Prostate gland (tissue), 2 donors: ENCODE measurements at regions not wholly inside any gene's neighbourhood (a gene's known extent, or its start where the extent isn't known, plus 50 kb on each side); places are given as distances from the start of the nearest gene placed in this dataset.

Experiments used
- DNase-seq: peaks from one replicate; pipeline ENCODE4 v3.0.0-alpha.2; 2019; ENCODE audit warnings: low spot score
- H3K27ac ChIP-seq, 2 donors: fragments of 200-600 bp; sonication (generic); 2 replicates each; pipeline ENCODE4 v1.5.1; 2017 to 2019
- H3K27me3 ChIP-seq: fragments of 200-600 bp; sonication (generic); replicated peaks from 2 replicates; pipeline ENCODE4 v1.5.1; 2019; ENCODE audit not compliant: insufficient read depth
- H3K36me3 ChIP-seq, 2 donors: fragments of 200-600 bp; sonication (generic); 1 replicate in 1 of 2; 2 replicates in 1 of 2; pipeline versions ENCODE4 v1.5.1 to v1.8.1; 2017 to 2019
- H3K4me1 ChIP-seq: fragments of 200-600 bp; sonication (generic); replicated peaks from 2 replicates; pipeline ENCODE4 v1.5.1; 2019
- H3K4me3 ChIP-seq, 2 donors: fragments of 200-600 bp; sonication (generic); 2 replicates each; pipeline ENCODE4 v1.5.1; 2017 to 2019
- H3K9me3 ChIP-seq: fragments of 200-600 bp; sonication (generic); 2 replicates; pipeline ENCODE4 v1.5.1; 2017
- CTCF ChIP-seq, 4 experiments: fragments of 200-600 bp in 2 of 4; fragments of 450-650 bp in 2 of 4; sonication (generic) in 2 of 4; IDR thresholded peaks; 1 replicate in 3 of 4; 2 replicates in 1 of 4; pipeline ENCODE4 v1.5.1; 2016 to 2019; ENCODE audit warnings: antibody characterized with exemption in 4 of 4, mild to moderate bottlenecking in 2 of 4, moderate library complexity in 2 of 4
- POLR2A ChIP-seq: fragments of 450-650 bp; IDR thresholded peaks from one replicate; pipeline ENCODE4 v1.6.1; 2016; ENCODE audit warnings: antibody characterized with exemption, mild to moderate bottlenecking
- POLR2AphosphoS5 ChIP-seq: sonication (generic); formaldehyde crosslinking; IDR thresholded peaks from one replicate; pipeline ENCODE4 v1.6.1; 2017; ENCODE audit warnings: antibody characterized with exemption
- WGBS: methylation state at CpG from one replicate; pipeline ENCODE4 v1.1.5; 2018; 5-methylcytosine and 5-hydroxymethylcytosine counted together
- intact Hi-C: fragments of 100-400 bp; cut with DNase I; formaldehyde crosslinking; loops from one replicate; pipeline ENCODE4 v1.14.2; 2022

GRCh38 chr3:177554895-177555759 is 357.8 kb upstream of the TBL1XR1 start:
- Histone ChIP-seq H3K27me3 (no peaks in the 10 kb centered on the region), H3K27ac (no peak overlapping the region), H3K36me3 (no peaks in the 10 kb centered on the region), H3K4me1 (no peaks in the 10 kb centered on the region), H3K9me3 (no peaks in the 10 kb centered on the region), H3K4me3 (no peak overlapping the region)
- 93% methylated on average over 2 of the region's 2 CpGs for WGBS
- DNase-seq = no peak
- TF ChIP-seq POLR2A = no peak
- TF ChIP-seq CTCF (IDR thresholded peaks at IDR 0.05) = no peak
- no peak for TF ChIP-seq POLR2AphosphoS5
- intact Hi-C loops = no loop called here

GRCh38 chr3:177557548-177557947 is 360.3 kb upstream of the TBL1XR1 start:
- TF ChIP-seq CTCF (IDR thresholded peaks at IDR 0.05) (no peak), POLR2AphosphoS5 (no peak), POLR2A (no peak)

GRCh38 chr3:177561365-177561764 is 364.1 kb upstream of the TBL1XR1 start:
- Histone ChIP-seq H3K4me1 (no peaks in the 10 kb centered on the region), H3K27ac (no peak overlapping the region), H3K27me3 (no peaks in the 10 kb centered on the region), H3K4me3 (no peak overlapping the region), H3K36me3 (no peaks in the 10 kb centered on the region), H3K9me3 (no peaks in the 10 kb centered on the region)
- no peak for DNase-seq
- WGBS = 96% methylated on average over 5 of the region's 5 CpGs
- TF ChIP-seq POLR2A (no peak), POLR2AphosphoS5 (no peak), CTCF (IDR thresholded peaks at IDR 0.05) (no peak)
- intact Hi-C loops = no loop called here

More at GRCh38 chr3:177557548-177557947, 360.3 kb upstream of the TBL1XR1 start:
- H3K4me3 ChIP-seq = no peak overlapping the region
- 63% methylated on average over 3 of the region's 3 CpGs for WGBS
- intact Hi-C loops = no loop called here
- H3K27ac ChIP-seq = no peak overlapping the region
- DNase-seq = no peak
- no peaks in the 10 kb centered on the region for H3K36me3 ChIP-seq
- no peaks in the 10 kb centered on the region for H3K27me3 ChIP-seq
- H3K4me1 ChIP-seq = no peaks in the 10 kb centered on the region
- no peaks in the 10 kb centered on the region for H3K9me3 ChIP-seq

- H3K9me3 ChIP-seq = no peaks in the 10 kb centered on the region
- WGBS = 90% methylated on average over 8 of the region's 8 CpGs
- no peak for DNase-seq
- no peaks in the 10 kb centered on the region for H3K36me3 ChIP-seq
- H3K4me1 ChIP-seq = no peaks in the 10 kb centered on the region
- H3K27ac ChIP-seq = no peak overlapping the region
- TF ChIP-seq CTCF (IDR thresholded peaks at IDR 0.05) = no peak
- no peak for TF ChIP-seq POLR2AphosphoS5
- no peak for TF ChIP-seq POLR2A
- H3K27me3 ChIP-seq = no peaks in the 10 kb centered on the region
- intact Hi-C loops = no loop called here
- H3K4me3 ChIP-seq = no peak overlapping the region
Observed at GRCh38 chr3:177561769-177562392, 364.6 kb upstream of the TBL1XR1 start.
